Stimulated activated CD8-positive, alpha-beta memory T cell treated with anti-CD3 and anti-CD28 coated beads, Interleukin-4, amount 100 ng/mL, for 4 hours (primary cell): ENCODE measurements at regions not wholly inside any gene's neighbourhood (a gene's known extent, or its start where the extent isn't known, plus 50 kb on each side); places are given as distances from the start of the nearest gene placed in this dataset.

ENCODE experiments used
- DNase-seq, 2 donors: peaks; one replicate each; pipeline ENCODE4 v3.0.0-alpha.2; 2020; ENCODE audit warnings: low read depth in 2 of 2, low spot score in 1 of 2

GRCh38 chr18:77653792-77654191 lies 404.1 kb downstream of the GALR1 start:
- DNase-seq, result no peak

GRCh38 chr18:77654302-77654701 lies 404.7 kb downstream of the GALR1 start:
- DNase-seq, result no peak

GRCh38 chr18:77657651-77658298 lies 408.1 kb downstream of the GALR1 start:
- no peak for DNase-seq

- no peak for DNase-seq
These were observed 408.6 kb downstream of the GALR1 start for GRCh38 chr18:77658299-77658662.

GRCh38 chr18:77658751-77659448 lies 409.3 kb downstream of the GALR1 start:
- DNase-seq, result no peak

- DNase-seq, result no peak
These were observed 417.0 kb downstream of the GALR1 start for GRCh38 chr18:77666613-77667012.

- DNase-seq, result no peak
These were observed 418.6 kb downstream of the GALR1 start for GRCh38 chr18:77668219-77668618.

GRCh38 chr18:77669331-77669730 lies 419.7 kb downstream of the GALR1 start:
- DNase-seq, result no peak

GRCh38 chr18:77671456-77672167 lies 422.0 kb downstream of the GALR1 start:
- DNase-seq, result no peak

GRCh38 chr18:77676910-77677309 lies 427.3 kb downstream of the GALR1 start:
- no peak for DNase-seq

GRCh38 chr18:77677536-77677935 lies 427.9 kb downstream of the GALR1 start:
- DNase-seq, result no peak

GRCh38 chr18:77679869-77680268 lies 430.2 kb downstream of the GALR1 start:
- no peak for DNase-seq

- DNase-seq, result no peak
These were observed 450.4 kb downstream of the GALR1 start for GRCh38 chr18:77700051-77700450.

GRCh38 chr18:77701977-77702376 lies 452.3 kb downstream of the GALR1 start:
- no peak for DNase-seq

- DNase-seq, result no peak
These were observed 453.0 kb downstream of the GALR1 start for GRCh38 chr18:77702686-77703085.

- no peak for DNase-seq
These were observed 455.7 kb downstream of the GALR1 start for GRCh38 chr18:77705301-77705700.

GRCh38 chr18:77708826-77709506 lies 459.3 kb downstream of the GALR1 start:
- DNase-seq, result no peak

- DNase-seq, result no peak
These were observed 461.4 kb downstream of the GALR1 start for GRCh38 chr18:77711096-77711495.

GRCh38 chr18:77714716-77715115 lies 465.1 kb downstream of the GALR1 start:
- DNase-seq, result no peak

GRCh38 chr18:77716282-77716681 lies 466.6 kb downstream of the GALR1 start:
- DNase-seq, result no peak

GRCh38 chr18:77733292-77733903 lies 483.8 kb downstream of the GALR1 start:
- no peak for DNase-seq
